ENCODE measurements at regions not wholly inside any gene's neighbourhood (a gene's known extent, or its start where the extent isn't known, plus 50 kb on each side); places are given as distances from the start of the nearest gene placed in this dataset.

DNA sequence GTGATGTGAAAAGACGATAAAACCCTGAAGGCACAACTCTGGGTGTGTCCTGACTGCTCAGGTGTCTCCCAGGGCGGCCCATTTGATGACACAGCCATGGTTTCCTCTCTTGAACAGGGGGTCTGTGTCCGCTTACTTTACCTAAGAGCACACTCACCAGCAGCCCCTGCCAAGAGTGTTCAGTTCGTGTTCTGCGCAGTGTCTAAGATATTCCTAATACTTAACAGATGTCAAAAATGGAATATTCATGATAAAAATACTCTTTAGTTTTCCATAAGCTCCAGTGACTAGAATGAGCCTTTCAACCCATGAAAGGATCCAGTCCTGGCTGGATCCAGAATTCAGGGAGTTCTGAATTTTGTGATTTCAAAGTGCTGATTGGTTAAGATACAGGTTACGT is 492.4 kb downstream of the TNS3 start:
- no peak overlapping the region for H3K4me2 ChIP-seq (ENCODE audit: low read length)
- intact Hi-C loops (cut with micrococcal nuclease), result loop anchor here (2.0 kb wide), 3 partner anchors 313 to 1167 kb away; no protein-coding TSS in a partner anchor
- H3K27ac ChIP-seq (ENCODE audit: low read depth, low read length), result no peak overlapping the region
- H3K9ac ChIP-seq (ENCODE audit: low read length), result no peak overlapping the region
- no peaks in the 10 kb centered on the region for H3K9me3 ChIP-seq (ENCODE audit: control insufficient read depth in 1 of 2, insufficient read depth in 1 of 2, low read depth in 1 of 2, low read length in 2 of 2)
- TF ChIP-seq, protein P1, sequence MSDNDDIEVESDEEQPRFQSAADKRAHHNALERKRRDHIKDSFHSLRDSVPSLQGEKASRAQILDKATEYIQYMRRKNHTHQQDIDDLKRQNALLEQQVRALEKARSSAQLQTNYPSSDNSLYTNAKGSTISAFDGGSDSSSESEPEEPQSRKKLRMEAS (IDR thresholded peaks at IDR 0.05), result no peak
- TF ChIP-seq ELF1 (IDR thresholded peaks at IDR 0.05; ENCODE audit: borderline replicate concordance, low read depth) (no peak), CTCF (IDR thresholded peaks at IDR 0.05 in 2 of 3, conservative IDR thresholded peaks at IDR 0.05 in 1 of 3; ENCODE audit: borderline replicate concordance in 1 of 3, insufficient read depth in 1 of 3, low read depth in 2 of 3, low read length in 2 of 3) (no peak), SRF (IDR thresholded peaks at IDR 0.05; ENCODE audit: low read depth) (no peak), POLR2A (IDR thresholded peaks at IDR 0.05; ENCODE audit: borderline replicate concordance, extremely low read depth, insufficient read depth, insufficient read length) (no peak), RAD21 (IDR thresholded peaks at IDR 0.05; ENCODE audit: low read depth) (no peak), EZH2 (IDR thresholded peaks at IDR 0.05) (no peak), CEBPB (IDR thresholded peaks at IDR 0.05; ENCODE audit: low read depth) (no peak), SIN3A (IDR thresholded peaks at IDR 0.05; ENCODE audit: low read depth) (no peak), ZNF274 (IDR thresholded peaks at IDR 0.05; ENCODE audit: low read depth, low read length) (no peak), JUND (IDR thresholded peaks at IDR 0.05) (no peak), TCF7L2 (IDR thresholded peaks at IDR 0.05; ENCODE audit: borderline replicate concordance, extremely low read depth, insufficient read depth, insufficient read length) (no peak), ATF3 (IDR thresholded peaks at IDR 0.05) (no peak), EGR1 (IDR thresholded peaks at IDR 0.05; ENCODE audit: low read depth) (no peak), CBX3 (IDR thresholded peaks at IDR 0.05; ENCODE audit: low read depth) (no peak), YY1 (IDR thresholded peaks at IDR 0.05; ENCODE audit: extremely low read depth, insufficient replicate concordance, low read depth, low read length) (no peak), POLR2AphosphoS5 (IDR thresholded peaks at IDR 0.05; ENCODE audit: low read depth, low read length) (no peak)
- TF ChIP-seq, protein P2, sequence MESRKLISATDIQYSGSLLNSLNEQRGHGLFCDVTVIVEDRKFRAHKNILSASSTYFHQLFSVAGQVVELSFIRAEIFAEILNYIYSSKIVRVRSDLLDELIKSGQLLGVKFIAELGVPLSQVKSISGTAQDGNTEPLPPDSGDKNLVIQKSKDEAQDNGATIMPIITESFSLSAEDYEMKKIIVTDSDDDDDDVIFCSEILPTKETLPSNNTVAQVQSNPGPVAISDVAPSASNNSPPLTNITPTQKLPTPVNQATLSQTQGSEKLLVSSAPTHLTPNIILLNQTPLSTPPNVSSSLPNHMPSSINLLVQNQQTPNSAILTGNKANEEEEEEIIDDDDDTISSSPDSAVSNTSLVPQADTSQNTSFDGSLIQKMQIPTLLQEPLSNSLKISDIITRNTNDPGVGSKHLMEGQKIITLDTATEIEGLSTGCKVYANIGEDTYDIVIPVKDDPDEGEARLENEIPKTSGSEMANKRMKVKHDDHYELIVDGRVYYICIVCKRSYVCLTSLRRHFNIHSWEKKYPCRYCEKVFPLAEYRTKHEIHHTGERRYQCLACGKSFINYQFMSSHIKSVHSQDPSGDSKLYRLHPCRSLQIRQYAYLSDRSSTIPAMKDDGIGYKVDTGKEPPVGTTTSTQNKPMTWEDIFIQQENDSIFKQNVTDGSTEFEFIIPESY (IDR thresholded peaks at IDR 0.05; ENCODE audit: extremely low read depth, insufficient replicate concordance, low read length), result no peak
- ATAC-seq, result no peak
- H3K4me3 ChIP-seq (replicated peaks in 1 of 2; ENCODE audit: low read depth in 1 of 2, low read length in 2 of 2), result no peak overlapping the region
- no peaks in the 10 kb centered on the region for H3K79me2 ChIP-seq (ENCODE audit: insufficient read depth, low read length)
- H3K36me3 ChIP-seq (ENCODE audit: control insufficient read depth in 1 of 2, insufficient read depth in 2 of 2, low read length in 2 of 2), result no peaks in the 10 kb centered on the region
- no TSS peak for BruUV-seq (replicated peaks)
- no peaks in the 10 kb centered on the region for H3K27me3 ChIP-seq (ENCODE audit: insufficient read depth, low read length)
- ChIA-PET RAD21 (ENCODE audit: low non-redundant PET in 1 of 2, low total read pairs in 2 of 2, uncharacterized antibody in 2 of 2, unreplicated experiment in 2 of 2) (no interaction called here), CTCF (interaction anchor here (2.5 kb wide), 1 partner anchor 1167 kb away, joined by 12 read pairs; no protein-coding TSS in a partner anchor), POLR2A (no interaction called here)
- no peak for DNase-seq (ENCODE audit: low read depth, low spot score)
- no peaks in the 10 kb centered on the region for H4K20me1 ChIP-seq (ENCODE audit: insufficient read depth)
- H3K9me2 ChIP-seq (ENCODE audit: insufficient read depth), result no peaks in the 10 kb centered on the region
- H2AFZ ChIP-seq (ENCODE audit: low read depth, low read length, poor library complexity, severe bottlenecking), result no peak overlapping the region
- H3K4me1 ChIP-seq (ENCODE audit: control insufficient read depth in 1 of 2, insufficient read depth in 2 of 2, low read length in 2 of 2), result no peaks in the 10 kb centered on the region
